ENCODE measurements at regions not wholly inside any gene's neighbourhood (a gene's known extent, or its start where the extent isn't known, plus 50 kb on each side); places are given as distances from the start of the nearest gene placed in this dataset.
"Not testable (repeated sequence)": the region's sequence is repeated elsewhere in the genome, so short reads cannot be mapped to it uniquely, and the experiment has no call there.

DNA sequence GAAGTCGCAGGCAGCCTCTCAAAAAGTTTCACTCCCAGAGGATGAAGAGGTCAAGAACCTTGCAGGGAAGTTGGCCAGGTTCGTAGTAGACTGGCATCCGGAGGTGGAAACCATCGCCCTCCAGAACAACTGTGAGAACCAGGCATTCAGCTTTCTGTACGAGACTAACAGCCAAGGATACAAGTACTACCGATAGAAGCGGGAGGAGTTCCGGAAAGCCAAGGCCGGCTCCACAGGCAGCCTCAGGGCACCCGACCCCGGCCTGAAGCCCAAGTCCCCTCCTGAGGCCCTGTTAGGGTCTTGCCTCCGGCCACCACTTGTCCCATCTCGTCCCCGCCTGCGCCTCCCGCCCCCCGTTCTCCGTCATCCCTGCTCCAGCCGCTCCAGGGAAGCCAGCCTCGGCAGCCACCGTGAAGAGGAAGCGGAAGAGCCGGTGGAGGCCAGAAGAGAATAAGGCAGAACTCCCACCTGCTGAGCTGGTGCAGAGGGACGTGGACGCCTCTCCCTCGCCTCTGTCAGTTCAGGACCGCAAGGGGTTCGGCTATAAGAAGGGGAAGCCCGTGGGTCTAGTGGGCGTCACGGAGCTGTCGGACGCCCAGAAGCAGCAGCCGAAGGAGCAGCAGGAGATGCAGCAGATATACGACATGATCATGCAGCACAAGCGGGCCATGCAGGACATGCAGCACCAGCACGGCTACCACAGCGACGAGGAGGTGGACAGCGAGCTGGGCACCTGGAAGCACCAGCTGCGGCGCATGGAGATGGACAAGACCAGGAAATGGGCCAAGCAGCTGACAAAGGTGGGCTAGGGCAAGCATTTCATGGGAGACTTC lies 366.8 kb upstream of the ATXN7L3B start:
- Histone ChIP-seq H4K20me1 (ENCODE audit: insufficient read depth, low read length) (no peaks in the 10 kb centered on the region), H2AFZ (ENCODE audit: insufficient read depth, low read depth, low read length, poor library complexity, severe bottlenecking) (no peak overlapping the region), H3K36me3 (replicated peaks in 1 of 2; ENCODE audit: control insufficient read depth in 1 of 2, insufficient read depth in 2 of 2, low read length in 2 of 2) (no peaks in the 10 kb centered on the region), H3K4me3 (replicated peaks in 1 of 3; ENCODE audit: low read depth in 2 of 3, low read length in 3 of 3) (no peak overlapping the region), H3K4me1 (ENCODE audit: control insufficient read depth in 1 of 2, insufficient read depth in 2 of 2, low read length in 2 of 2) (no peaks in the 10 kb centered on the region), H3K27me3 (ENCODE audit: control insufficient read depth in 2 of 2, insufficient read depth in 2 of 2, low read length in 2 of 2) (no peaks in the 10 kb centered on the region), H3K27ac (ENCODE audit: low read depth in 1 of 2, low read length in 2 of 2) (no peak overlapping the region), H3K9me3 (replicated peaks in 1 of 2; ENCODE audit: control insufficient read depth in 1 of 2, insufficient read depth in 1 of 2, low read length in 2 of 2) (peaks cover 0 to 17% of the 10 kb centered on the region in 2 donors), H3K4me2 (replicated peaks; ENCODE audit: extremely low read depth, low read length, poor library complexity, severe bottlenecking) (no peak overlapping the region), H3K9ac (ENCODE audit: insufficient read depth, low read length, poor library complexity, severe bottlenecking) (no peak overlapping the region), H3K79me2 (ENCODE audit: insufficient read depth, low read length) (no peaks in the 10 kb centered on the region)
- TF ChIP-seq, protein P1, sequence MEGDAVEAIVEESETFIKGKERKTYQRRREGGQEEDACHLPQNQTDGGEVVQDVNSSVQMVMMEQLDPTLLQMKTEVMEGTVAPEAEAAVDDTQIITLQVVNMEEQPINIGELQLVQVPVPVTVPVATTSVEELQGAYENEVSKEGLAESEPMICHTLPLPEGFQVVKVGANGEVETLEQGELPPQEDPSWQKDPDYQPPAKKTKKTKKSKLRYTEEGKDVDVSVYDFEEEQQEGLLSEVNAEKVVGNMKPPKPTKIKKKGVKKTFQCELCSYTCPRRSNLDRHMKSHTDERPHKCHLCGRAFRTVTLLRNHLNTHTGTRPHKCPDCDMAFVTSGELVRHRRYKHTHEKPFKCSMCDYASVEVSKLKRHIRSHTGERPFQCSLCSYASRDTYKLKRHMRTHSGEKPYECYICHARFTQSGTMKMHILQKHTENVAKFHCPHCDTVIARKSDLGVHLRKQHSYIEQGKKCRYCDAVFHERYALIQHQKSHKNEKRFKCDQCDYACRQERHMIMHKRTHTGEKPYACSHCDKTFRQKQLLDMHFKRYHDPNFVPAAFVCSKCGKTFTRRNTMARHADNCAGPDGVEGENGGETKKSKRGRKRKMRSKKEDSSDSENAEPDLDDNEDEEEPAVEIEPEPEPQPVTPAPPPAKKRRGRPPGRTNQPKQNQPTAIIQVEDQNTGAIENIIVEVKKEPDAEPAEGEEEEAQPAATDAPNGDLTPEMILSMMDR (IDR thresholded peaks at IDR 0.05), result no peak
- Mint-ChIP-seq H3K9me3 (peaks cover 4 to 18% (median 8%) of the 10 kb centered on the region in 7 donors), H3K27me3 (ENCODE audit: low read depth in 3 of 3) (peaks cover 0 to 2% (median 0%) of the 10 kb centered on the region in 3 donors), H3K27ac (no peak overlapping the region), H3K4me3 (no peak overlapping the region), H3K36me3 (no peaks in the 10 kb centered on the region), H3K4me1 (no peaks in the 10 kb centered on the region)
- peak in 1 of 3 donors; percentile 2 for DNase-seq
- intact Hi-C loops (cut with micrococcal nuclease), result no loop called here
- WGBS (ENCODE audit: insufficient coverage), result 93% methylated on average over 40 of the region's 42 CpGs

DNA sequence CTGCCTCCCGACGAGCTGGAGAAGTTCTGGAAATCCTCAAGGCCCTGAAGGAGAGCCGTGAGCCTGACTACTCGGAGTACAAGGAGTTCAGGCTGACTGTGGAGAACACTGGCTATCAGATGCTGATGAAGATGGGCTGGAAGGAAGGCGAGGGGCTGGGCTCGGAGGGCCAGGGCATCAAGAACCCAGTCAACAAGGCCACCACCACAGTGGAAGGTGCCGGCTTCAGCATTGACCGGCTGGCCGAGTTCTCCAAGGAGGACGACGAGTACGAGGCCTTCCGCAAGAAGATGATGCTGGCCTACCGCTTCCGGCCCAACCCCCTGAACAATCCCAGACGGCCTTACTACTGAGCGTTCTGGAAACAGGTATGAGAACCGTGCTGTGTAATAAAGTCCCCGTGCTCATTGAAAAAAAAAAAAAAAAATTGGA lies 366.1 kb upstream of the ATXN7L3B start:
- WGBS (ENCODE audit: insufficient coverage), result 94% methylated on average over 15 of the region's 19 CpGs
- Histone ChIP-seq H3K9ac (ENCODE audit: insufficient read depth, low read length, poor library complexity, severe bottlenecking) (no peak overlapping the region), H4K20me1 (ENCODE audit: insufficient read depth, low read length) (no peaks in the 10 kb centered on the region), H3K27ac (ENCODE audit: low read depth in 1 of 2, low read length in 2 of 2) (no peak overlapping the region), H3K9me3 (replicated peaks in 1 of 2; ENCODE audit: control insufficient read depth in 1 of 2, insufficient read depth in 1 of 2, low read length in 2 of 2) (peaks cover 0 to 17% of the 10 kb centered on the region in 2 donors), H3K27me3 (ENCODE audit: control insufficient read depth in 2 of 2, insufficient read depth in 2 of 2, low read length in 2 of 2) (no peaks in the 10 kb centered on the region), H3K36me3 (replicated peaks in 1 of 2; ENCODE audit: control insufficient read depth in 1 of 2, insufficient read depth in 2 of 2, low read length in 2 of 2) (no peaks in the 10 kb centered on the region), H3K4me1 (ENCODE audit: control insufficient read depth in 1 of 2, insufficient read depth in 2 of 2, low read length in 2 of 2) (no peaks in the 10 kb centered on the region), H3K4me2 (replicated peaks; ENCODE audit: extremely low read depth, low read length, poor library complexity, severe bottlenecking) (no peak overlapping the region), H2AFZ (ENCODE audit: insufficient read depth, low read depth, low read length, poor library complexity, severe bottlenecking) (no peak overlapping the region), H3K79me2 (ENCODE audit: insufficient read depth, low read length) (no peaks in the 10 kb centered on the region), H3K4me3 (replicated peaks in 1 of 3; ENCODE audit: low read depth in 2 of 3, low read length in 3 of 3) (no peak overlapping the region)
- Mint-ChIP-seq H3K4me3 (no peak overlapping the region), H3K4me1 (no peaks in the 10 kb centered on the region), H3K27me3 (ENCODE audit: low read depth in 3 of 3) (peaks cover 0 to 2% (median 0%) of the 10 kb centered on the region in 3 donors), H3K9me3 (peaks cover 4 to 18% (median 8%) of the 10 kb centered on the region in 7 donors), H3K27ac (no peak overlapping the region), H3K36me3 (no peaks in the 10 kb centered on the region)
- intact Hi-C loops (cut with micrococcal nuclease), result no loop called here
- TF ChIP-seq, protein P1 (IDR thresholded peaks at IDR 0.05), result no peak
- no peak for DNase-seq

DNA sequence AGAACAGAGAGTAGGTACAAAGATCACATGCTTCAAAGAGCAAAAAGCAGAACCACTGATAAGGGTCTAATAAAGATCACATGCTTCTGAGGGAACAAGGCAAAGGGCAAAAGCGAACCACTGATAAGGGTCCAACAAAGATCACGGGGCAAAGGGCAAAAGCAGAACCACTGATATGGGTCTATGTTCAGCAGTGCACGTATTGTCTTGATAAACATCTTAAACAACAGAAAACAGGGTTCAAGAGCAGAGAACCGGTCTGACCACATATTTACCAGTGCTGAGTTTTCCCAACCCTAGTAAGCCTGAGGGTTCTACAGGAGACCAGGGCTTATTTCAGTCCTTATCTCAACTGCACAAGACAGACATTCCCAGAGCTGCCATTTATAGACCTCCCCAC lies 362.7 kb upstream of the ATXN7L3B start:
- H3K27ac ChIP-seq (ENCODE audit: low read depth in 1 of 2, low read length in 2 of 2); intact Hi-C loops (cut with micrococcal nuclease); H3K4me1 Mint-ChIP-seq; H3K27me3 Mint-ChIP-seq (ENCODE audit: low read depth in 3 of 3); H2AFZ ChIP-seq (ENCODE audit: insufficient read depth, low read depth, low read length, poor library complexity, severe bottlenecking); H3K4me1 ChIP-seq (ENCODE audit: control insufficient read depth in 1 of 2, insufficient read depth in 2 of 2, low read length in 2 of 2); H4K20me1 ChIP-seq (ENCODE audit: insufficient read depth, low read length); H3K4me3 ChIP-seq (replicated peaks in 1 of 3; ENCODE audit: low read depth in 2 of 3, low read length in 3 of 3); H3K4me3 Mint-ChIP-seq; H3K9ac ChIP-seq (ENCODE audit: insufficient read depth, low read length, poor library complexity, severe bottlenecking); DNase-seq; H3K79me2 ChIP-seq (ENCODE audit: insufficient read depth, low read length); H3K36me3 Mint-ChIP-seq; H3K27ac Mint-ChIP-seq; H3K27me3 ChIP-seq (ENCODE audit: control insufficient read depth in 2 of 2, insufficient read depth in 2 of 2, low read length in 2 of 2); H3K36me3 ChIP-seq (replicated peaks in 1 of 2; ENCODE audit: control insufficient read depth in 1 of 2, insufficient read depth in 2 of 2, low read length in 2 of 2); H3K4me2 ChIP-seq (replicated peaks; ENCODE audit: extremely low read depth, low read length, poor library complexity, severe bottlenecking): not testable (repeated sequence)
- 94% methylated on average over 4 of the region's 4 CpGs for WGBS (ENCODE audit: insufficient coverage)
- peaks cover 6 to 25% (median 18%) of the 10 kb centered on the region in 7 donors for H3K9me3 Mint-ChIP-seq
- H3K9me3 ChIP-seq (replicated peaks in 1 of 2; ENCODE audit: control insufficient read depth in 1 of 2, insufficient read depth in 1 of 2, low read length in 2 of 2), result peaks cover 7 to 24% of the 10 kb centered on the region in 2 donors

Data from CD14-positive monocyte (primary cell).